ENCODE measurements at regions not wholly inside any gene's neighbourhood (a gene's known extent, or its start where the extent isn't known, plus 50 kb on each side); places are given as distances from the start of the nearest gene placed in this dataset.

GRCh38 chr3:106512846-106513245, 644.0 kb upstream of the CBLB start:
- TF ChIP-seq POLR2A (IDR thresholded peaks at IDR 0.05), result no peak
- no peak for TF ChIP-seq CTCF (IDR thresholded peaks at IDR 0.05)

Data from Peyer's patch (tissue), 4 donors.